ACC112 (cell line): ENCODE measurements at regions not wholly inside any gene's neighbourhood (a gene's known extent, or its start where the extent isn't known, plus 50 kb on each side); places are given as distances from the start of the nearest gene placed in this dataset.

Experiments used
- H2AFZ ChIP-seq: fragments of 200-600 bp; sonication (generic); one replicate; pipeline ENCODE4 v1.6.0; 2017; ENCODE audit warnings: antibody characterized with exemption, low read length; ENCODE audit not compliant: unreplicated experiment
- H3K27ac ChIP-seq: fragments of 200-600 bp; sonication (generic); 2 replicates; pipeline ENCODE4 v1.5.1; 2014; ENCODE audit warnings: low read depth, mild to moderate bottlenecking, antibody characterized with exemption, low read length, moderate library complexity
- H3K27me3 ChIP-seq: fragments of 200-600 bp; sonication (generic); 2 replicates; pipeline ENCODE4 v1.6.1; 2014; ENCODE audit warnings: mild to moderate bottlenecking, antibody characterized with exemption, low read length, moderate library complexity, mixed read lengths; ENCODE audit not compliant: insufficient read depth
- H3K36me3 ChIP-seq: fragments of 200-600 bp; sonication (generic); 2 replicates; pipeline ENCODE4 v1.6.1; 2016; ENCODE audit warnings: mild to moderate bottlenecking, antibody characterized with exemption, low read length, moderate library complexity, mixed read lengths; ENCODE audit not compliant: insufficient read depth
- H3K4me1 ChIP-seq: fragments of 200-600 bp; sonication (generic); one replicate; pipeline ENCODE4 v1.6.1; 2016; ENCODE audit warnings: low read length, mixed read lengths; ENCODE audit not compliant: insufficient read depth, unreplicated experiment, control insufficient read depth
- H3K4me3 ChIP-seq: fragments of 200-600 bp; sonication (generic); 2 replicates; pipeline ENCODE4 v1.5.1; 2014; ENCODE audit warnings: mild to moderate bottlenecking, low read depth, low read length
- H3K79me2 ChIP-seq: fragments of 200-600 bp; sonication (generic); one replicate; pipeline ENCODE4 v1.6.0; 2016; ENCODE audit warnings: low read length; ENCODE audit not compliant: control insufficient read depth, unreplicated experiment, insufficient read depth

DNA sequence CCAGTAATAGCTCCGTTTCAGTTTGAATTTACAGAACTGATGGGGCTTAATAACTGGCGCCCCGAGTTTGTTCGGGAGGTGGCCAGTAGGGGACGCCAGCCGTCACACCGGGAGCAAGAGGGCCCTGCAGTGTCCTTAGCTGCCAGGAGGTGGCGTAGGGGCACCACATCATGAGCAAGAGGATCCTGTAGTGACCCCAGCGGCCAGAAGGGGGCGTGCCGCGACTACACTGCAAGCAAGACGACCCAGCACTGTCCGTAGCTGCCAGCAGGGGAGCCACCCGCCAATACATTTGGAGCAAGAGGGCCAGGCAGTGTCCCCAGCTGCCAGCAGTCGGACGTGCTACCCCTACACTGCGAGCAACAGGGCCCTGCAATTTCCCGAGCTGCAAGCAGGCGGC is 663.7 kb upstream of the B3GAT1 start:
- no peaks in the 10 kb centered on the region for H3K36me3 ChIP-seq
- H2AFZ ChIP-seq, result no peak overlapping the region
- no peaks in the 10 kb centered on the region for H3K27me3 ChIP-seq
- no peaks in the 10 kb centered on the region for H3K4me1 ChIP-seq
- H3K79me2 ChIP-seq, result no peaks in the 10 kb centered on the region
- no peak overlapping the region for H3K27ac ChIP-seq
- H3K4me3 ChIP-seq, result no peak overlapping the region

DNA sequence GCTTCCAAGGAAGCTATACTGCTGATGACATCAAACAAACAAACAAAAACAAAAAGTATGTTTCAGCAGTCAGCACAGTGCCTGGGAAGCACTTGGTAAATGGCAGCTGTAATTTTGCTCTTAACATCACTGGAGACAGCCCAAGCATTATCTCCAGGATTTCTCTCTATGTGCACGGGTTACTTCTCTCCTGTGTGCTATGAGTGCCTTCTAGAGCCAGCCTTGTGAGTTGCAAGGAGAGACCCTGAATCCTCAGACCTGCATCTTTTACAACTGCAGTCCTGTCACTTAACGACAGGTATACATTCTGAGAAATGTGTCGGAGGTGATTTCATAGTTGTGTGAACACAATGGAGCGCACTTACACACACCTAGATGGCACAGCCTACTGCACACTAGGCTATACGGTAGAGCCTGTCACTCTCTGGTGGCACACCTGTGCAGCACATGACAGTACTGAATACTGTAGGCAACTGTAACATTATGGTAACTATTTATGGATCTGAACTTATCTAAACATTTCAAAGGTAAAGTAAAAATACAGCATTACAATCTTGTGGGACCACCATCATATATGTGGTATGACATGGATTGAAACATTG is 662.5 kb upstream of the B3GAT1 start:
- Histone ChIP-seq H3K36me3 (no peaks in the 10 kb centered on the region), H3K27me3 (no peaks in the 10 kb centered on the region), H2AFZ (no peak overlapping the region), H3K27ac (no peak overlapping the region), H3K4me1 (no peaks in the 10 kb centered on the region), H3K4me3 (no peak overlapping the region), H3K79me2 (no peaks in the 10 kb centered on the region)

DNA sequence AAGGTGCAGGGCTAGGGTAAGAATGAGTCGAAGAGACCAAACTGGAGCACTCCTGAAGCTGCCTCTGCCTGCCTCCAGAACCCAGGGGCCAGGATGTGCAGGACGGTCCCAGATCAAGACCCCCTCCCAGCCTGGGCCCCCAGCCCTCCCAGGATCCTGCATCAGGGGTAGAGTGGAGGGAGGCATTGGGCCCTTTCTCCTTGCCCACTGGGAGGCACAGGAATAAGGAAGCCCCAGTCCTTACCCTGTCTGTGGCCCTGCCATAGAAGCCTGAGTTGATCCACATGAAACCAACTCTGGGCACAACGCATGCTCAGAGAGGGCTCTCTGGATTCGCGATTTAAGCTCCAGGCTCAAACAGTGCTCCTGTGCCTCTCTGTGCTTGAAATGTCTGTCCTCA is 661.8 kb upstream of the B3GAT1 start:
- no peaks in the 10 kb centered on the region for H3K36me3 ChIP-seq
- no peaks in the 10 kb centered on the region for H3K27me3 ChIP-seq
- H3K79me2 ChIP-seq, result no peaks in the 10 kb centered on the region
- no peak overlapping the region for H3K27ac ChIP-seq
- no peak overlapping the region for H2AFZ ChIP-seq
- H3K4me1 ChIP-seq, result no peaks in the 10 kb centered on the region
- no peak overlapping the region for H3K4me3 ChIP-seq

DNA sequence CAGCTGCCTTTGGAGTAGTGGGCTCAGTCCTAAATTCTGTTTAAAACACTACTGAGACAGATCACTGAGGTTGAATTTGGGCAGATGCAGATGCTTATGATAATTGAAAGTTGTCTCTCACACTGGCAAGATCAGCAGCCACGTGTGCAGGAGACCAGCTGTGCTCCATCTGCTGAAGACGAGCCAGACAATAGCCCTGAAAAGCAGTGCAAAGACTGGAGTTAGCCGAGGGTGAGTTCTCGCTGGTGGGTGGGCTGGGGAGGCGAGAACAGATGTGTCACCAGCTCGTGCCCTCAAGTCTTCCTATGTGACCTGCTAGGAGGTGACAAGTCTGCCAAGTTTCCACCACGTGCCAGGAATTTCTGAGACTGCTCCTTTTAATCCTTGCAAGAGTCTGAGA is 661.3 kb upstream of the B3GAT1 start:
- Histone ChIP-seq H3K4me1 (no peaks in the 10 kb centered on the region), H3K79me2 (no peaks in the 10 kb centered on the region), H3K36me3 (no peaks in the 10 kb centered on the region), H3K27me3 (no peaks in the 10 kb centered on the region), H2AFZ (no peak overlapping the region), H3K4me3 (no peak overlapping the region), H3K27ac (no peak overlapping the region)

DNA sequence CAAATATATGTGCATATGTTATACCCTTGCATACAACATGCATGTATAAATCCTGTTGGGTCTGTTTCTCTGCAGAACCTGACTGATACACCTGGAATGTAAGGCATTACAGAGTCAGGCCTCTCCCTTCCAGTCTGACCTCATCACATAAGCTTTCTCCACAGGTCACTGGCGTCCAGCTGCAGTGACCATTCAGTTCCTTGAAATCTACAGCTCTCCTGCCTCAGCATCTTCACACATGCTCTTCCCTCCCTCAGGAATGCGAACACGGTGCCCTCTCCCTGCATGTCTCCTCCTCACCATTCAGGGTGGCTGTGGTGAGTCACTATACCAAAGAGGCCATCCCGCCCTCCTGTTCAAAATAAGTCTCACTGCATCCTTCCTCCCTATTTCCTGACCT is 657.8 kb upstream of the B3GAT1 start:
- H2AFZ ChIP-seq, result no peak overlapping the region
- H3K4me3 ChIP-seq, result no peak overlapping the region
- no peaks in the 10 kb centered on the region for H3K36me3 ChIP-seq
- no peaks in the 10 kb centered on the region for H3K4me1 ChIP-seq
- no peaks in the 10 kb centered on the region for H3K79me2 ChIP-seq
- H3K27me3 ChIP-seq, result no peaks in the 10 kb centered on the region
- no peak overlapping the region for H3K27ac ChIP-seq

DNA sequence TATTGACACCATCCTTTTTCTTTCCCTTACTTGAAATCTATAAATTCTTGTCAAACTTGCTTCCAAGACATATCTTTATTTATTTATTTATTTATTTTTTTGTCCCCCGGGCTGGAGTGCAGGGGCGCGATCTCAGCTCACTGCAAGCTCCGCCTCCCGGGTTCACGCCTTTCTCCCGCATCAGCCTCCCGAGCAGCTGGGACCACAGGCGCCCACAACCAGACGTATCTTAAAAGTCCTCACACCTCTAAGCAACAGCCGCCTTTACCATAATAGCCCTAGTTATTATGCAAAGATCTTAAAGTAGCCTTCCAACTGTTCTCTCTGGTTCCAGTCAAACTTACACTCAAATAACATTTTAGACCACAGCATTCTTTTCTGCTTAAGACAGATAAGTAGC is 657.0 kb upstream of the B3GAT1 start:
- Histone ChIP-seq H2AFZ (no peak overlapping the region), H3K27ac (no peak overlapping the region), H3K4me3 (no peak overlapping the region), H3K79me2 (no peaks in the 10 kb centered on the region), H3K27me3 (no peaks in the 10 kb centered on the region), H3K36me3 (no peaks in the 10 kb centered on the region), H3K4me1 (no peaks in the 10 kb centered on the region)

DNA sequence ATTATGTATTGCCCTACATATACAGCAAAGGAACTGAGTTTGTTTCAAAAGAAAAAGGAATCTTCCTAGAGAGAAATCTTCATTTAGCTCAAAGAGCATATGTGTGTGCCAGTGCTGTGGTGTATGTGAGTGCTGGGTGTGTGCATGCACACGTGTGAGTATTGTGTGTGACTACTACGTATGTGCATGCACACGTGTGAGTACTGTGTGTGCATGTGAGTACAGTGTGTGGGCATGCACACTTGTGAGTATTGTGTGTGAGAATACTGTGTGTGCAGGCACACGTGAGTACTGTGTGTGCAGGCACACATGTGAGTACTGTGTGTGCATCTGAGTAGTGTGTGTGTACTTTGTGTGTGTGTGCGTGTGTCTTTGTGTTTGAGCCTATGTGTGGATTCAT is 651.0 kb upstream of the B3GAT1 start:
- H3K36me3 ChIP-seq, result no peaks in the 10 kb centered on the region
- no peak overlapping the region for H3K27ac ChIP-seq
- H3K4me1 ChIP-seq, result no peaks in the 10 kb centered on the region
- no peaks in the 10 kb centered on the region for H3K27me3 ChIP-seq
- H2AFZ ChIP-seq, result no peak overlapping the region
- no peaks in the 10 kb centered on the region for H3K79me2 ChIP-seq
- no peak overlapping the region for H3K4me3 ChIP-seq

DNA sequence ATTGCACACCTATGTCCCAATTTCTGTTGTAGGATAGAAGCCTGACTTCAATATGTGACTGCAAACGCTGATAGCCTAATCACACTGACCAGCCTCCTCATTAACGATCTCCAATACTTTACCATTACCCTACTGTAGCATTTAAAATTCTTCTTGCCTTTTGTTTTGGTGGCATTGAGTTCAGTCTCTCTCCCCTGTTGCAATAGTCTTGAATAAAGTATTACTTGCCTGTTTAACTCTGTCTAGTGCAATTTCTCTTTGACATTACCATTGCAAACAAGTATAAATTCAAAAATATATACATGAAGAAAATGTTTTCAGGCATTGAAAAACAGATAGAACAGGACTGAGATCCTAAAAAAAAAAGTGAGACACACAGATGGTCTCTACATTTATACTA is 649.1 kb upstream of the B3GAT1 start:
- Histone ChIP-seq H3K79me2 (no peaks in the 10 kb centered on the region), H3K4me1 (no peaks in the 10 kb centered on the region), H3K27ac (no peak overlapping the region), H3K27me3 (no peaks in the 10 kb centered on the region), H2AFZ (no peak overlapping the region), H3K36me3 (no peaks in the 10 kb centered on the region), H3K4me3 (no peak overlapping the region)

DNA sequence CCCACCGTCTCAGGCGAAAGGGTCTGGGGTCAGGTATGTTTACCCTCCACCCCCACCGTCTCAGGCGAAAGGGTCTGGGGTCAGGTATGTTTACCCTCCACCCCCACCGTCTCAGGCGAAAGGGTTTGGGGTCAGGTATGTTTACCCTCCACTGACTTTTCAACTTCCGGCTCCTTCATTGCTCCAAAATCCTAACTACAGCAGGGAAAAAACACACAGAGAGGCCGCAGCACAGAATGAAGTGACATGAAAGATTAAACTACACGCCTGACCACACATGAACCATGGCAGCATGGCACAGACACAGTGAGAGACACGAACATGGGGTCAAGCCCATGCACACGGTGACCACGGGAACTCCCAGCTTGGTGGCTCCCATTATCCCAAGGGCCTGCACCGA is 634.9 kb upstream of the B3GAT1 start:
- H2AFZ ChIP-seq, result no peak overlapping the region
- no peak overlapping the region for H3K4me3 ChIP-seq
- no peaks in the 10 kb centered on the region for H3K79me2 ChIP-seq
- no peaks in the 10 kb centered on the region for H3K36me3 ChIP-seq
- no peaks in the 10 kb centered on the region for H3K27me3 ChIP-seq
- no peak overlapping the region for H3K27ac ChIP-seq
- H3K4me1 ChIP-seq, result no peaks in the 10 kb centered on the region

DNA sequence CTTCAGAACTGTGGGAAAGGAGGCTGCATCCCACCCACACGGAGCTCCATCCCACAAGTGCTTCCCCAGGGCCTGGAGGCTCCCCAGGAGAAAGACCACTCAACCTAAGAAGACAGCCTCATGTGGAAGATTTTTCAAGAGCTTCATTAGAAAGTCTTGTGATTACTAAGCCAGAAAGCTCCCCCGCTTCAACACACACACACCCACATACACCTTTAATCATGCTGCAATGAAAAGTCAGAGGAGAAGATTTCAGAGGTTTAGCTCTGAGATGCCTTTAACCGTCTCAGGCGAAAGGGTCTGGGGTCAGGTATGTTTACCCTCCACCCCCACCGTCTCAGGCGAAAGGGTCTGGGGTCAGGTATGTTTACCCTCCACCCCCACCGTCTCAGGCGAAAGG is 634.5 kb upstream of the B3GAT1 start:
- Histone ChIP-seq H3K27me3 (no peaks in the 10 kb centered on the region), H3K27ac (no peak overlapping the region), H3K4me1 (no peaks in the 10 kb centered on the region), H3K4me3 (no peak overlapping the region), H3K36me3 (no peaks in the 10 kb centered on the region), H3K79me2 (no peaks in the 10 kb centered on the region), H2AFZ (no peak overlapping the region)

DNA sequence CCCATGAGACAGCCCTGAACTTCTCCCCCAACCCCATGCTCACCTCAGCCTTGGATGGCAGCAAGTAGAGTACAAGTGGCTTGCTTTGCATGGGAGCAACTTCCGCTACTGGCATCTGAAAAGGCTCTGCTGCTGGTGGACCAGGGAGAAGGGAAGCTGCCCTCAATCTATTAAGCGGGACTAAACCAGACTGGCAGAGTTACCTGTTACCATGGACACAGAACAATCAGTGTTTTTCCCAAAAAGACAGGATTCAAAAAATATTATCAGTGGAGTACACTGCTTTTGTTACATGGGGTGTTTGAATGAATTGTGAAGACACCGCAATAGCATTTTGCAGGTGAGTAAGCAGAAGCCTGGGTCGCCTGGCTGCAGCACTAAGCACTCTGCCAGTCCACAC is 631.4 kb upstream of the B3GAT1 start:
- H2AFZ ChIP-seq, result no peak overlapping the region
- no peak overlapping the region for H3K27ac ChIP-seq
- no peaks in the 10 kb centered on the region for H3K4me1 ChIP-seq
- H3K79me2 ChIP-seq, result no peaks in the 10 kb centered on the region
- H3K27me3 ChIP-seq, result no peaks in the 10 kb centered on the region
- no peaks in the 10 kb centered on the region for H3K36me3 ChIP-seq
- H3K4me3 ChIP-seq, result no peak overlapping the region
